GM10248 (cell line): ENCODE measurements at regions not wholly inside any gene's neighbourhood (a gene's known extent, or its start where the extent isn't known, plus 50 kb on each side); places are given as distances from the start of the nearest gene placed in this dataset.

ENCODE experiments used
- CTCF ChIA-PET: fragments of 300-600 bp; sonication (Branson Sonifier 250); formaldehyde crosslinking; extraction: SDS; loops from one replicate; lab custom pipeline; 2021; ENCODE audit warnings: antibody characterized with exemption; lab: Yijun Ruan, JAX
- POLR2A ChIA-PET: fragments of 350-650 bp; sonication (Branson Sonifier 250); formaldehyde crosslinking; extraction: SDS; loops from one replicate; lab custom pipeline; 2020; ENCODE audit warnings: antibody characterized with exemption; lab: Yijun Ruan, JAX
- DNase-seq: peaks from one replicate; pipeline ENCODE4 v3.0.0; 2012; ENCODE audit errors: extremely low spot score
- TF ChIP-seq, protein P1 (sequence below): IDR thresholded peaks from 2 replicates; pipeline ENCODE4 v1.5.1; 2012; ENCODE audit warnings: mild to moderate bottlenecking, low read depth; ENCODE audit errors: extremely low read depth, missing control alignments, control extremely low read depth

DNA sequence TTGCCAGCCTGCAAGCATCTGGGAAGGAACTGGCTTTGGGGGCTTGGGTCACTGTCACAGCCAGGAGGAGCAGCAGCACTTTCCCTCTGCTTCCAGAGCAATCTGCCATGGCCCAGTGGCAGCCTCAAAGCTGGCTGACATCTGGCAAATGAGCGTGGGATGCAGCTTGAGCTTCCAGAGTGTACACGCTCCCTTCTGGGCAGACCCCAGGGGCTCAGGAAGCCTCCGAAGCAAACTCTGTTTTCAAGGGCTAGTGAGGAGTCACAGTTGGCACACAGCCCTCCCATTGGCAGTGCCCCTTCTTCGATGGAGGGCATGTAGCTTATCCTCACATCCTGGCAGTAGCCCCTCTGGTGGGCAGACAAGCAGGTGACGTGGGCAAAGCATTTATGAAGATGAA lies 249.6 kb downstream of the ENGASE start:
- POLR2A ChIA-PET = interaction anchor here (0.6 kb wide), 1 partner anchor 1572 kb away, joined by 3 read pairs; no protein-coding TSS in a partner anchor
- CTCF ChIA-PET = interaction anchor here (1.1 to 1.6 kb wide), 2 partner anchors 76 to 135 kb away, joined by 3 read pairs; no protein-coding TSS in a partner anchor
- no peak for DNase-seq
- TF ChIP-seq, protein P1, sequence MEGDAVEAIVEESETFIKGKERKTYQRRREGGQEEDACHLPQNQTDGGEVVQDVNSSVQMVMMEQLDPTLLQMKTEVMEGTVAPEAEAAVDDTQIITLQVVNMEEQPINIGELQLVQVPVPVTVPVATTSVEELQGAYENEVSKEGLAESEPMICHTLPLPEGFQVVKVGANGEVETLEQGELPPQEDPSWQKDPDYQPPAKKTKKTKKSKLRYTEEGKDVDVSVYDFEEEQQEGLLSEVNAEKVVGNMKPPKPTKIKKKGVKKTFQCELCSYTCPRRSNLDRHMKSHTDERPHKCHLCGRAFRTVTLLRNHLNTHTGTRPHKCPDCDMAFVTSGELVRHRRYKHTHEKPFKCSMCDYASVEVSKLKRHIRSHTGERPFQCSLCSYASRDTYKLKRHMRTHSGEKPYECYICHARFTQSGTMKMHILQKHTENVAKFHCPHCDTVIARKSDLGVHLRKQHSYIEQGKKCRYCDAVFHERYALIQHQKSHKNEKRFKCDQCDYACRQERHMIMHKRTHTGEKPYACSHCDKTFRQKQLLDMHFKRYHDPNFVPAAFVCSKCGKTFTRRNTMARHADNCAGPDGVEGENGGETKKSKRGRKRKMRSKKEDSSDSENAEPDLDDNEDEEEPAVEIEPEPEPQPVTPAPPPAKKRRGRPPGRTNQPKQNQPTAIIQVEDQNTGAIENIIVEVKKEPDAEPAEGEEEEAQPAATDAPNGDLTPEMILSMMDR = no peak

DNA sequence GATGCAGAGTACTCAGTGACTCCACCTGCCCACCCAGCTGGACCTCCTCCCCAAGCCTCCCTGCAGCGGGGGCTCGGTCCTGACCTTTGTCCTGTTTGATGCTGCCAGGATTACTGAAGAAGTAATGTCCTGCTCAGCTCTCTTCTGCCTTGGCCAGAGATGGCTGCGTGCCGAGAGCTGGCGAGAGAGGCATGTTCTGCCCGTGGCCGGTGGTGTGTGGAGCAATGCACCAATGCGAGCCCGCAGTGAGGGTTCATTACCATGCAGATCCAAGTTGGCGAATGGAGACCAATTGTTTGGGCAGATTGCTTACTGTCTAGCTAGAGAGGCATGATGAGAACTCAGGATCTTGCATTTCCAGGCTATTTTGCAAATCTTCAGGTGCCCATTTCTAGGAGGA lies 248.9 kb downstream of the ENGASE start:
- no peak for DNase-seq
- TF ChIP-seq, protein P1 = no peak
- CTCF ChIA-PET = interaction anchor here (1.3 to 2.8 kb wide), 2 partner anchors 16 to 68 kb away, joined by 5 to 7 read pairs; no protein-coding TSS in a partner anchor
- POLR2A ChIA-PET = interaction anchor here (0.6 kb wide), 1 partner anchor 1571 kb away, joined by 3 read pairs; no protein-coding TSS in a partner anchor

DNA sequence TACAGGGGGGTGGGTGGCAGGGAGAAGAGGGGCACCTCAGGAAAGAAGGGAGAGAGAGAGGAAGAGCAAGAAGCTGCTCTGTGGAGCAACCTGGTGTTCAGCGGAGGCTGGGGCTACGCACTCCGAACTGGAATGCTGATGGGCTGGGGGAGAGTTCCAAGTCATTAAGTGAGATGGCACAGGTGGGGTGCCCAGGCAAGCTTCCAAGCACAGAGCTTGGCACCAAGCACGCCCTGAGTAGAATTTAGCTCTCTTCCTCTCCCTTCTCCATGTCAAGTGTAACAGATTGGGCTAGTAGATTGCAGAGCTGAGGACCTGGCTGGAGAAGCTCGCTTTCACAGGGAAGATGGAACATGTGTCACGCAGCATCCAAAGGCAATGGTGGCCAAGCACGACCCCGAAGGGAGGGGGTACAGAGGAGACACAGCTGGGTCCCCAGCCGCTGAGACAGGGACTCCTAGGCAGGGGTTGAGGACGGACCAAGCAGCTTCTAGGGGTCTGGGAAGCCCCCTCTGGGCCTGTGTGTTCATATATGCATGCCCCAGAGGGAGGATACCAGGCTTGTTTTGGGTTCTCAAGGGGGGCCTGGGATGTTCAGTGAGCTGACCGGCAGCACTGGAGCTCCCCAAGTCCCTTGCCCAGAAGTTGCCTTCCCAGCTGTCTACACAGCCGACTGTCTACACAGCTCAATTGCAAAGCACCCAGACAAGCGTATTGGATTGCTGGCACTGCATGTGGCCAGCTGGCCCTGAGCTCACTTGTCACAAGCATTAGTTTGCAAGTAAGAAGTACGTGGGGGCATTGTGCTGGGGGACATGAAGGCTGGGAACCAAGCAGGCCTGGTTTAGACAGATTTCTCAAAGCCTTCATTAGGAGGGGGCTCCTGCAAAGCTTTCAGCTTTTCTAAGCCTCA lies 247.8 kb downstream of the ENGASE start:
- CTCF ChIA-PET = interaction anchor here (1.3 to 2.8 kb wide), 3 partner anchors 17 to 69 kb away, joined by 5 to 7 read pairs (median 5); no protein-coding TSS in a partner anchor

DNA sequence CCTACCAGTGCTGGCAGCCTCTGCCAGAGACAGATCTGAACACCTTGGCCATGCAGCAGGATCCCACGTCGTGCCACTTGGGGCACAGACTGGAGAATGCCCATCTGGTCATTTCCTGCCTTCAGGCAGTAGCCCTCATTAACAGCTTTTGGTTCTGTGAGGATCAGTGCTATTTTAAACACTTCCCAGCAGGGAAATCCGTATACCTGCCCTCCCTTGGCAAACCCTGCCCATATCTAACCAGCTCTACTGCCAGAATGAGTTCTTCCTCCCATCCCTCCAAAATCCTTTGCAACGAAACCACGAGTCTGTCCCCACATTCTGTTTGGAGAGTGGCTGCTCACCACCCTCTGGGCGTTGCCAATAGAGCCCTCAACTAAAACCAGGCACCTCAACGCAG lies 245.7 kb downstream of the ENGASE start:
- ChIA-PET POLR2A (no interaction called here), CTCF (interaction anchor here (1.1 to 2.1 kb wide), 2 partner anchors 14 to 54 kb away, joined by 3 to 5 read pairs; no protein-coding TSS in a partner anchor)
- TF ChIP-seq, protein P1 = no peak
- no peak for DNase-seq

More for the DNA sequence above, 247.8 kb downstream of the ENGASE start:
- DNase-seq = no peak
- POLR2A ChIA-PET = no interaction called here
- TF ChIP-seq, protein P1 = no peak

DNA sequence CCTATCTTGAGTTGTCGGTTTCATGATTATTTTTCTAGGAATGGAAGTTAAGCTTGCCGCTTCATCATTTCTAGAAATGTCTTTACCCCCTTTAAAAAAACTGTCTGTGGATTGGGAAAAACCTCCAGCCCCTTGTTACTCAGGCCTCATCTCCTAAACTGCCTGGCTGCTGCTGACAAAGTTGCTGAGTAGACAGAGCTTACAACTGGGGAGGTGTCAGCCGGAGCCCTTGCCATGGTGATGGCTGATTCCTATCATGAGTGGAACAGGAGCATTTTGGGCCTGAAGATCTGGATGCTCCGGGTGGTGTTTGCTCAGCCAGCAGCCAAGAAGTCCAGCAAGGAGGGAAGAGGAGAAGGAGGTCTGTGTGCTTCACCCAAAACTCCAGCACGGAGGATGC lies 243.3 kb downstream of the ENGASE start:
- POLR2A ChIA-PET = no interaction called here
- CTCF ChIA-PET = no interaction called here
- TF ChIP-seq, protein P1 = no peak
- no peak for DNase-seq

DNA sequence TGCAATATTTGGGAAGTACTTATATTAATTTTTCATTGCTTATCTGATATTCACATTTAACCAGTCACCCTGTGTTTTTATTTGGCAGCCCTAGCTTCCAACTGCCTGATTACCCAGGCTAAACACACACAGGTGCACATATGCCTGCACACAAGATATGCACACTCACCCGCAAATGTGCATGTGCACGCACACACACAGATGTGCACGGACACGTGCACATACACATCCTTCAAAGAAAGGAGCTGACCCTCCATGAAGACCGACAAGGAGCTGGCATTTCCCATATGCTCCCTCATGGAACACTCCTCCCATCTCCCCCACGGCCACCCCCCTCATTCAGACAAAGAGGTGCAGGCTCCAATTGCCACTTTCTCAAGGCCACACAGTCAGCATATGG lies 242.2 kb downstream of the ENGASE start:
- POLR2A ChIA-PET = no interaction called here
- TF ChIP-seq, protein P1 = no peak
- no peak for DNase-seq
- CTCF ChIA-PET = no interaction called here
